ENCODE measurements at regions not wholly inside any gene's neighbourhood (a gene's known extent, or its start where the extent isn't known, plus 50 kb on each side); places are given as distances from the start of the nearest gene placed in this dataset.

DNA sequence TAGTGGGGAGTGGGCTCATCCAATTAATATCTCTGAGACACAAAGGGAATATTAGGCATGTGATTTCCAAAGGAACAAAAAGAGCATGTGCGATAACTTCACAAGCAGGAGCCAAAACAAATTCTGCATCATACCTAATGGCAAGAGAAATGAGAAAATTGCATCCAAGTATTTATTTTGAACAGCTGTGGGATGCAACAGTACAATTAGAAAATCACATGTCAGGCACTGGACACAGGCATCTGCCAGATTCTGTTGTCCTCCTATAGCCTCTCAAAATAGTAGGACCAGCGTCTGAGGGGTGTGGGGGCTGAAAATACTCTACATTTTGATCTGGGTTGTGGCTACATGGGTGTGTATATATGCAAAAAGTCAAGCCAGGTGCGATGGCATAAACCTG, 66.3 kb downstream of the EDN1 start:
- DNase-seq: no peak
- intact Hi-C loops (cut with micrococcal nuclease; ENCODE audit: unreplicated experiment): no loop called here
- peaks cover 29% of the 10 kb centered on the region for H3K9me3 Mint-ChIP-seq (ENCODE audit: unreplicated experiment)
- no peaks in the 10 kb centered on the region for H3K36me3 Mint-ChIP-seq (ENCODE audit: insufficient read depth, unreplicated experiment)
- H3K4me3 Mint-ChIP-seq (ENCODE audit: unreplicated experiment): no peak overlapping the region
- peaks cover 11% of the 10 kb centered on the region for H3K4me1 Mint-ChIP-seq (ENCODE audit: low read depth, unreplicated experiment)
- H3K27me3 Mint-ChIP-seq (ENCODE audit: insufficient read depth, unreplicated experiment): no peaks in the 10 kb centered on the region
- no TSS peak for BruUV-seq (replicated peaks)
- Histone ChIP-seq H3K4me3 (ENCODE audit: low read depth, low read length) (no peak overlapping the region), H3K4me1 (peaks cover 35% of the 10 kb centered on the region), H3K36me3 (ENCODE audit: control insufficient read depth, insufficient read depth, low read length) (no peaks in the 10 kb centered on the region; the same call in 1 of the 2 replicates), H3K9me3 (peaks cover 14% of the 10 kb centered on the region), H3K27me3 (replicated peaks; ENCODE audit: control insufficient read depth, insufficient read depth, low read length) (no peaks in the 10 kb centered on the region)
- POLR2A ChIA-PET: no interaction called here
- CTCF ChIA-PET: no interaction called here
- TF ChIP-seq, protein P1, sequence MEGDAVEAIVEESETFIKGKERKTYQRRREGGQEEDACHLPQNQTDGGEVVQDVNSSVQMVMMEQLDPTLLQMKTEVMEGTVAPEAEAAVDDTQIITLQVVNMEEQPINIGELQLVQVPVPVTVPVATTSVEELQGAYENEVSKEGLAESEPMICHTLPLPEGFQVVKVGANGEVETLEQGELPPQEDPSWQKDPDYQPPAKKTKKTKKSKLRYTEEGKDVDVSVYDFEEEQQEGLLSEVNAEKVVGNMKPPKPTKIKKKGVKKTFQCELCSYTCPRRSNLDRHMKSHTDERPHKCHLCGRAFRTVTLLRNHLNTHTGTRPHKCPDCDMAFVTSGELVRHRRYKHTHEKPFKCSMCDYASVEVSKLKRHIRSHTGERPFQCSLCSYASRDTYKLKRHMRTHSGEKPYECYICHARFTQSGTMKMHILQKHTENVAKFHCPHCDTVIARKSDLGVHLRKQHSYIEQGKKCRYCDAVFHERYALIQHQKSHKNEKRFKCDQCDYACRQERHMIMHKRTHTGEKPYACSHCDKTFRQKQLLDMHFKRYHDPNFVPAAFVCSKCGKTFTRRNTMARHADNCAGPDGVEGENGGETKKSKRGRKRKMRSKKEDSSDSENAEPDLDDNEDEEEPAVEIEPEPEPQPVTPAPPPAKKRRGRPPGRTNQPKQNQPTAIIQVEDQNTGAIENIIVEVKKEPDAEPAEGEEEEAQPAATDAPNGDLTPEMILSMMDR (IDR thresholded peaks at IDR 0.05; ENCODE audit: insufficient read depth in 1 of 2, low read depth in 1 of 2, low read length in 1 of 2, severe bottlenecking in 1 of 2, unreplicated experiment in 1 of 2): no peak
- H3K27ac Mint-ChIP-seq (ENCODE audit: unreplicated experiment): no peak overlapping the region

DNA sequence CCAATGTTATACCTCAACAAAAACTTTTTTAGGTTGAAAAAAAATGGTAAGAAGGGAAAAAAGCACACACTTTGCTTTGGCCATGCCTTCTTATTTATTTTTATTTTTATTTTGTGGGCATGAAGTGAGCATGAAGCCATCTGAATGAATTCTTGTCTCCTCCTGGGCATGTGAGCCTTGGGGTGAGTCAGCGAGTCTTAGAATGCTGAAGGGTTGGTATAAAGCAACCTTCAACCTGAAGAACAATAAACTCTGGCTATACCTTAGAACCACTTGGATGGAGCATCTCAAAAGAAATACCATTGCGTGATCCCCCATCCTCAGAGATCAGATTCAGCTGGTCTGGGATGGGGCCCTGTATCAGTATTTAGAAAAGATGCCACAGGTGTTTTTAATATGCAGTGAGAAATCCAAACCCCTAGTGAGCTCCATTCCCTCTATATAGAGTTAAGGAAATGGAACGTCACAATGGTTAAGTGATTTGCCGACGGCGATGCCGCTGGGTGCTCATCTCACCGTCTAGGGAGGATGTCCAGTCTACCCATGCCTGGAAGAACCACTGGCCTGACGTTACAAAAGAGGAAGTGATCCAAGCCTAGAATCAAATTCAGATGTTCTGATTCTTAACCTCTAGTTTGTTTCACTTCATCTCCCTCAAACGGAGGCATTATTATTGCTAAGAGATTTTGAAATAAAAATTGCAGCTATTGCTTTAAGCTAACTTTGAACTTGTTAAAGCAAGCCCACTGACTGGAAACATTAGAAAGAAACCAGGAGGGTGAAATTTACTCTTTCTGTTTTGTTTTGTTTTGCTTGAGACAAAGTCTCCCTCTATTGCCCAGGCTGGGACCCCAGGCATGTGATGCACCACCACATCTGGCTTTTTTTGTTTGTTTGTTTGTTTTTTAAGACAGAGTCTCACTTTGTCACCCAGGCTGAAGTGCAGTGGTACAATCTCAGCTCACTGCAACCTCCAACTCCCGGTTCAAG, 67.1 kb downstream of the EDN1 start:
- Mint-ChIP-seq H3K4me1 (ENCODE audit: low read depth, unreplicated experiment) (peaks cover 11% of the 10 kb centered on the region), H3K4me3 (ENCODE audit: unreplicated experiment) (no peak overlapping the region), H3K27ac (ENCODE audit: unreplicated experiment) (no peak overlapping the region), H3K36me3 (ENCODE audit: insufficient read depth, unreplicated experiment) (no peaks in the 10 kb centered on the region), H3K27me3 (ENCODE audit: insufficient read depth, unreplicated experiment) (no peaks in the 10 kb centered on the region), H3K9me3 (ENCODE audit: unreplicated experiment) (peaks cover 23% of the 10 kb centered on the region)
- Histone ChIP-seq H3K4me3 (ENCODE audit: low read depth, low read length) (no peak overlapping the region), H3K9me3 (peaks cover 7% of the 10 kb centered on the region; the same call in 1 of the 2 replicates), H3K27me3 (replicated peaks; ENCODE audit: control insufficient read depth, insufficient read depth, low read length) (no peaks in the 10 kb centered on the region), H3K36me3 (ENCODE audit: control insufficient read depth, insufficient read depth, low read length) (no peaks in the 10 kb centered on the region), H3K4me1 (peaks cover 35% of the 10 kb centered on the region)
- TF ChIP-seq, protein P1 (IDR thresholded peaks at IDR 0.05; ENCODE audit: insufficient read depth in 1 of 2, low read depth in 1 of 2, low read length in 1 of 2, severe bottlenecking in 1 of 2, unreplicated experiment in 1 of 2): no peak
- intact Hi-C loops (cut with micrococcal nuclease; ENCODE audit: unreplicated experiment): no loop called here
- DNase-seq: no peak
- ChIA-PET CTCF (no interaction called here), POLR2A (no interaction called here)
- BruUV-seq (replicated peaks): no TSS peak

DNA sequence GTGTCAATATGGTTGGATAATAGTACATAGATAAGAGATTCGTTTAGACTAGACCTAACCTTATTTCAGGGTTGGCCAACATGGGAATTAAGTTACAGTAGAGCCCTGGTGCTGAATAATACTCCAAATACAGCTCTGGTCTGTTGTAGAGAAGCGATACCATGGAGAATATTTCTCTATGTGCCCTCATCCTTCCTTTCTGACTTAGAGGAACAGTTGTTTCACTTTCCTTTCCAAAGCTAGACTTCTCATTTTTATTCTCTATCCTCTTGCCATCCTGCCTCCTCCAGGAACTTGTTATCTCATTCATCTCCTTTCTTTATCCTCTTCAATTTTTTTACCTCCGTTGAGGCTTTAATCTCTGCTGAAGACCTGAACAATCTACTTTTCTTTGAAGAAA, 68.9 kb downstream of the EDN1 start:
- H3K27me3 Mint-ChIP-seq (ENCODE audit: insufficient read depth, unreplicated experiment): no peaks in the 10 kb centered on the region
- TF ChIP-seq, protein P1 (IDR thresholded peaks at IDR 0.05; ENCODE audit: insufficient read depth in 1 of 2, low read depth in 1 of 2, low read length in 1 of 2, severe bottlenecking in 1 of 2, unreplicated experiment in 1 of 2): no peak
- POLR2A ChIA-PET: interaction anchor here (0.8 kb wide), 1 partner anchor 10 kb away, joined by 3 read pairs; no protein-coding TSS in a partner anchor
- peaks cover 48% of the 10 kb centered on the region for H3K4me1 ChIP-seq
- no peak overlapping the region for H3K4me3 Mint-ChIP-seq (ENCODE audit: unreplicated experiment)
- peaks cover 6% of the 10 kb centered on the region for H3K36me3 Mint-ChIP-seq (ENCODE audit: insufficient read depth, unreplicated experiment)
- H3K27ac Mint-ChIP-seq (ENCODE audit: unreplicated experiment): no peak overlapping the region
- CTCF ChIA-PET: interaction anchor here (1.3 kb wide), 1 partner anchor 27 kb away, joined by 4 read pairs; no protein-coding TSS in a partner anchor
- peaks cover 17% of the 10 kb centered on the region for H3K4me1 Mint-ChIP-seq (ENCODE audit: low read depth, unreplicated experiment)
- H3K9me3 Mint-ChIP-seq (ENCODE audit: unreplicated experiment): peaks cover 19% of the 10 kb centered on the region
- intact Hi-C loops (cut with micrococcal nuclease; ENCODE audit: unreplicated experiment): no loop called here
- H3K27me3 ChIP-seq (replicated peaks; ENCODE audit: control insufficient read depth, insufficient read depth, low read length): no peaks in the 10 kb centered on the region
- 0 out of 2 replicates have a peak, but pooled peaks cover 3% of the 10 kb centered on the region for H3K9me3 ChIP-seq
- no TSS peak for BruUV-seq (replicated peaks)
- peak in 1 of 2 experiments; percentile 8 for DNase-seq
- no peak overlapping the region for H3K4me3 ChIP-seq (ENCODE audit: low read depth, low read length)
- H3K36me3 ChIP-seq (ENCODE audit: control insufficient read depth, insufficient read depth, low read length): no peaks in the 10 kb centered on the region
